CD8-positive, alpha-beta memory T cell (primary cell): ENCODE measurements at regions not wholly inside any gene's neighbourhood (a gene's known extent, or its start where the extent isn't known, plus 50 kb on each side); places are given as distances from the start of the nearest gene placed in this dataset.

ENCODE experiments used
- CTCF ChIA-PET: fragments of 350-600 bp; sonication (Branson Sonifier 250); formaldehyde crosslinking; loops from one replicate; lab custom pipeline; 2021; ENCODE audit warnings: antibody characterized with exemption; lab: Charles Lee
- POLR2A ChIA-PET: fragments of 350-600 bp; sonication (Branson Sonifier 250); formaldehyde crosslinking; loops from one replicate; lab custom pipeline; 2021; ENCODE audit warnings: antibody characterized with exemption; lab: Charles Lee
- DNase-seq, 5 donors: peaks; one replicate each; pipeline versions ENCODE4 v3.0.0 to v3.0.0-alpha.2; 2020 to 2022; ENCODE audit warnings: mixed read lengths in 1 of 5
- H3K27ac ChIP-seq: one replicate; pipeline ENCODE4 v1.7.0; 2013; ENCODE audit warnings: low read depth, mild to moderate bottlenecking, low read length, moderate library complexity
- H3K27me3 ChIP-seq: 2 replicates; pipeline ENCODE4 v1.7.0; 2013; ENCODE audit warnings: low read length, mild to moderate bottlenecking; ENCODE audit not compliant: insufficient read depth, poor library complexity, severe bottlenecking
- H3K36me3 ChIP-seq: 2 replicates; pipeline ENCODE4 v1.7.0; 2013; ENCODE audit warnings: mild to moderate bottlenecking, low read length, moderate library complexity; ENCODE audit not compliant: insufficient read depth
- H3K4me1 ChIP-seq: 2 replicates; pipeline ENCODE4 v1.7.0; 2013; ENCODE audit warnings: mild to moderate bottlenecking, low read length, moderate library complexity; ENCODE audit not compliant: insufficient read depth
- H3K4me3 ChIP-seq: 2 replicates; pipeline ENCODE4 v1.7.0; 2013; ENCODE audit warnings: mild to moderate bottlenecking, low read length
- H3K9me3 ChIP-seq: 2 replicates; pipeline ENCODE4 v1.7.0; 2013; ENCODE audit warnings: mild to moderate bottlenecking, low read length
- H3K27ac Mint-ChIP-seq, 8 donors: one replicate each; pipeline ENCODE4 v1.8.0; 2020 to 2021; ENCODE audit warnings: mixed read lengths in 8 of 8, mild to moderate bottlenecking in 6 of 8, inconsistent platforms in 3 of 8, moderate library complexity in 3 of 8
- H3K27me3 Mint-ChIP-seq, 2 donors: one replicate each; pipeline ENCODE4 v1.8.0; 2020 to 2021; ENCODE audit warnings: mixed read lengths in 2 of 2, mild to moderate bottlenecking in 1 of 2, moderate library complexity in 1 of 2
- H3K36me3 Mint-ChIP-seq, 3 donors: one replicate each; pipeline ENCODE4 v1.8.0; 2020 to 2021; ENCODE audit warnings: mixed read lengths in 3 of 3, inconsistent platforms in 1 of 3, mild to moderate bottlenecking in 1 of 3
- H3K4me1 Mint-ChIP-seq, 3 donors: one replicate each; pipeline ENCODE4 v1.8.0; 2020 to 2021; ENCODE audit warnings: mixed read lengths in 3 of 3, inconsistent platforms in 1 of 3, mild to moderate bottlenecking in 1 of 3
- H3K4me3 Mint-ChIP-seq, 7 donors: one replicate each; pipeline ENCODE4 v1.8.0; 2020 to 2021; ENCODE audit warnings: mixed read lengths in 7 of 7, mild to moderate bottlenecking in 6 of 7, moderate library complexity in 4 of 7, inconsistent platforms in 2 of 7
- H3K9me3 Mint-ChIP-seq, 5 donors: one replicate each; pipeline ENCODE4 v1.8.0; 2020 to 2022; ENCODE audit warnings: mixed read lengths in 5 of 5, mild to moderate bottlenecking in 3 of 5, moderate library complexity in 2 of 5, inconsistent platforms in 1 of 5

DNA sequence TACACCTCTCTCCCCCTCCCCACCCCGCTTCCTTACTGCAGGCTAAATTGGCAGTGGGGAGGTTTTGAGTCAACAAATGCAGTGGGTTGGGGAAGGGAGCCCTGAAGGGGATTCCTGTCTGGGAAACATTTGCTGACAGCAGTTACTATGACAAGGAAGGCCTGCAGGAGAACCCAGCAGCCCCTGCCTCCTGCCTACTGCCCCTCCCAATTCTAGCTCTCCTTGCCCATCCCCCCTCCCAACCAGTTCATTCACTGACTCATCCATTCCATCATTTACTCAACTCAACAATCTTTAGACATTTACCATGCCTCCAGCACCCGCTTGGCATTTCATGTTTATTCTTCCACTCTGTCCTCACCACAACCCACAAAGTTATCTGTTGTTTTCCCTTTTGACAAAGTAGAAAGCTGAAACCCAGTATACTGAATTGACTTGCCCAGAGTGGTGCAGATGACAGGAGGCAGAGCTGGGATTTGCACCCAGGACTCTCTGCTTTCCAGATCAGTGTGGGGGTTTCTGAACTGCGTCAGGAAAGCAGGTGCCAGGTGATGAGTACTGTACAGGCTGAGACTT lies 75.0 kb downstream of the MAGEF1 start:
- Mint-ChIP-seq H3K27ac (peak overlapping the region in 2 of 8 donors; percentile 15 to 18), H3K4me1 (peaks cover 4 to 5% (median 4%) of the 10 kb centered on the region in 3 donors), H3K36me3 (peaks cover 0 to 2% (median 0%) of the 10 kb centered on the region in 3 donors), H3K4me3 (peak overlapping the region in 5 of 7 donors; percentile 12 to 64 (median 17)), H3K9me3 (no peaks in the 10 kb centered on the region), H3K27me3 (peaks cover 4 to 20% of the 10 kb centered on the region in 2 donors)
- ChIA-PET CTCF (interaction anchor here (0.5 to 3.7 kb wide), 2 partner anchors 76 to 1742 kb away, joined by 3 to 11 read pairs; partner anchors contain the start of gene EPHB3), POLR2A (no interaction called here)
- Histone ChIP-seq H3K4me1 (peaks cover 22% of the 10 kb centered on the region), H3K9me3 (no peaks in the 10 kb centered on the region), H3K27me3 (no peaks in the 10 kb centered on the region), H3K27ac (no peak overlapping the region), H3K4me3 (no peak overlapping the region), H3K36me3 (no peaks in the 10 kb centered on the region)
- peak in 1 of 5 donors; percentile 7 for DNase-seq

- H3K9me3 ChIP-seq = no peaks in the 10 kb centered on the region
- DNase-seq = no peak
- Mint-ChIP-seq H3K4me1 (peaks cover 4 to 5% (median 4%) of the 10 kb centered on the region in 3 donors), H3K9me3 (no peaks in the 10 kb centered on the region), H3K36me3 (peaks cover 0 to 2% (median 0%) of the 10 kb centered on the region in 3 donors), H3K27me3 (peaks cover 4 to 20% of the 10 kb centered on the region in 2 donors), H3K27ac (peak overlapping the region in 3 of 8 donors; percentile 3 to 91 (median 20)), H3K4me3 (no peak overlapping the region)
- no peak overlapping the region for H3K27ac ChIP-seq
- ChIA-PET CTCF (interaction anchor here (3.7 kb wide), 1 partner anchor 75 kb away, joined by 11 read pairs; the partner anchor contains the start of gene EPHB3), POLR2A (no interaction called here)
- H3K4me3 ChIP-seq = no peak overlapping the region
- no peaks in the 10 kb centered on the region for H3K27me3 ChIP-seq
- H3K4me1 ChIP-seq = peaks cover 22% of the 10 kb centered on the region
- H3K36me3 ChIP-seq = no peaks in the 10 kb centered on the region
Observed at GRCh38 chr3:184635774-184636173, 74.2 kb downstream of the EPHB3 start.

- Mint-ChIP-seq H3K36me3 (peaks cover 0 to 2% (median 0%) of the 10 kb centered on the region in 3 donors), H3K9me3 (no peaks in the 10 kb centered on the region), H3K4me3 (no peak overlapping the region), H3K27me3 (peaks cover 7 to 20% of the 10 kb centered on the region in 2 donors), H3K27ac (no peak overlapping the region), H3K4me1 (peaks cover 4 to 5% (median 4%) of the 10 kb centered on the region in 3 donors)
- H3K4me1 ChIP-seq = peaks cover 22% of the 10 kb centered on the region
- H3K27ac ChIP-seq = no peak overlapping the region
- ChIA-PET CTCF (no interaction called here), POLR2A (no interaction called here)
- no peaks in the 10 kb centered on the region for H3K27me3 ChIP-seq
- no peak overlapping the region for H3K4me3 ChIP-seq
- no peaks in the 10 kb centered on the region for H3K9me3 ChIP-seq
- no peaks in the 10 kb centered on the region for H3K36me3 ChIP-seq
- no peak for DNase-seq
Observed at GRCh38 chr3:184635126-184635525, 73.5 kb downstream of the EPHB3 start.

DNA sequence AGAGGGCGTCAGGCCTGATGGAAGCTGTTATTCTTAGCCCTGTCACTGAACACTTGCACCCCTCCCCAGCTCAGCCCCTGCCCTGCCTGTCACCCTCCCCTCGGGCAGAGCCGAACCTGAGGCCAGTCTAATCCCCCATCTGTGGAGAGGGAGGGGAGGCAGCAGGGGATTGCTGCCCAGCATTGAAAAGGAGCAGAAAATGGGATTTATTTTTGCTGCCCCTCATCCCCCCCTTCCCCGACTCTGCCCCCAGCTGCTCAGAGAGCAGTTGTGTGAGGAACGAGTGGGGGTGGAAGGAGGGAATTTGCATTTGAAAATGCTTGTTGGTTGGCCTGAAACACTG lies 71.6 kb downstream of the EPHB3 start:
- Histone ChIP-seq H3K4me1 (peaks cover 20% of the 10 kb centered on the region), H3K4me3 (no peak overlapping the region), H3K27ac (no peak overlapping the region), H3K27me3 (no peaks in the 10 kb centered on the region), H3K9me3 (no peaks in the 10 kb centered on the region), H3K36me3 (no peaks in the 10 kb centered on the region)
- H3K27me3 Mint-ChIP-seq = peaks cover 6 to 20% of the 10 kb centered on the region in 2 donors
- H3K9me3 Mint-ChIP-seq = no peaks in the 10 kb centered on the region
- no peak overlapping the region for H3K27ac Mint-ChIP-seq
- peaks cover 0 to 2% (median 0%) of the 10 kb centered on the region in 3 donors for H3K36me3 Mint-ChIP-seq
- POLR2A ChIA-PET = no interaction called here
- no peak overlapping the region for H3K4me3 Mint-ChIP-seq
- CTCF ChIA-PET = no interaction called here
- no peak for DNase-seq
- H3K4me1 Mint-ChIP-seq = peaks cover 4 to 5% (median 4%) of the 10 kb centered on the region in 3 donors

GRCh38 chr3:184632551-184633236 lies 71.1 kb downstream of the EPHB3 start:
- Mint-ChIP-seq H3K27ac (no peak overlapping the region), H3K27me3 (peaks cover 6 to 20% of the 10 kb centered on the region in 2 donors), H3K36me3 (peaks cover 0 to 2% (median 0%) of the 10 kb centered on the region in 3 donors), H3K4me1 (peaks cover 4 to 5% (median 4%) of the 10 kb centered on the region in 3 donors), H3K9me3 (no peaks in the 10 kb centered on the region), H3K4me3 (no peak overlapping the region)
- DNase-seq = no peak
- Histone ChIP-seq H3K27me3 (no peaks in the 10 kb centered on the region), H3K36me3 (no peaks in the 10 kb centered on the region), H3K4me3 (no peak overlapping the region), H3K4me1 (peaks cover 16% of the 10 kb centered on the region), H3K27ac (no peak overlapping the region), H3K9me3 (no peaks in the 10 kb centered on the region)
- CTCF ChIA-PET = no interaction called here
- POLR2A ChIA-PET = no interaction called here
